HG03520 (cell line): ENCODE measurements at regions not wholly inside any gene's neighbourhood (a gene's known extent, or its start where the extent isn't known, plus 50 kb on each side); places are given as distances from the start of the nearest gene placed in this dataset.
"Not testable (repeated sequence)": the region's sequence is repeated elsewhere in the genome, so short reads cannot be mapped to it uniquely, and the experiment has no call there.

Experiments used
- ATAC-seq: cut with Tn5 transposase; IDR thresholded peaks from one replicate; pipeline ENCODE4 v1.9.1; 2021; ENCODE audit warnings: mild to moderate bottlenecking, moderate library complexity; ENCODE audit not compliant: unreplicated experiment

DNA sequence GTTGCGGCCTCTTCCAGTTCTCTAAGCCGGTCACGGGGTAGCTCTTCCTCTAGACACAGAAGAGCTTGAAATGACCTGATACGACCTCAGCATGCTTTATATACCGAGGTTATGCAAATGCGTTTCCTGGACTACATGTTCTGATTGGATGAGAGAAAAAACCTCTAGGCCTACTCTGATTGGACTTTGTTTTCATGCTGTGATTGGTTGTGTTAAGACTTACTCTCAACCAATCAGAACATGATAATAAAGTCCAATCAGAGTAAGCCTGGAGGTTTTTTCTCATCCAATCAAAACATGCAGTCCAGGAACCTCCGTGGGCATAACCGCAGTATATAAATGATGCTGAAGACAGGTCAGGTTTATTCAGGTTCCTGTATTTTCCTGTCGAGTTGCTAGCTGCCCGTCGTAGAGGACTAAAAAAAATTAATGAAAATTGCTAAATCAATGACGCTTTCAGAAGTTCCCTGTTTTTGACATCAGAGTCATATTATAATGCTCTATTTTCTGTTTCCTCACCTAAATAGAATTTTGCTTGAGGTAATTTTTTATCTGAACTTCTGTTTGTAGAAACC is 177.4 kb downstream of the POTEB3 start:
- ATAC-seq = no peak

DNA sequence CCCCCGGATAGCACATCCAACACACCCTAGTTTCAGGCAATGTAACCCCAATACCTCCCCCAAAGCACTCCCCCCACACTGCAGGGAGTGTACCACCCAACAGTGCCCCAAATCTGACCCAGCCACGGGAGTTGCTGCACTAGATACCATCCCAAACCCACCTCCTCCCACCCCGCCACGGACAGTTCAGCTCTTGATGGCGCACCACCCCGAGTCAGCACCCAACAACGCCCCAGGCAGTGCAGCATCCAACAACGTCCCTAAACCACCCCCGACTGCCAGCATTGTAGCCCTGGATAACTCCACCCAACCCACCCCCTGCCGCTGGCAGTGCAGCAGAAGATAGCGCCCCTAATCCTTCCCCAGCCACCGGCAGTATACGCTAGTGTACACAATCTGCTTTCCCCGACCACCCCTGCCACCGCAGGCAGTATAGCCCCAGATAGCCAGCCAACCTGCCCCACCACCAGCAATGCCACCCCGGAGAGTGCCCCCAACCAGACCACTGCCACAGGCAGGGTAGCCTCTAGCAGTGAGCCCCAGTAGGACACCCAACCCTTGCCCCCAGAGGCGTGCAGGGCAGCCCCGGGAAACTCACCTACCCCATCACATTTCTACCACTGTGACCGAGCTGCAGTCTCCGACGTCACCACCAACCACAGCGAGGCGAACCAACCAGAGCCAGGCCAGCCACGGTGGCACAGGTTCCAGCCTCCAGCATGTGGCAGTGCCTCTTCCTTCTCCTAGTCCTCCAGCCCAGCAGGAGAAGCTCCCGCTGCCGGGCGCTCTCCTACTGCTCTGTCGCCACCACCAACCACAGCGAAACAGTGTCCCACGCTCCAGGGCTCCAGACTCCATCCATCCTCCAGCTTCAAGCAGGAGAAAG is 178.1 kb downstream of the POTEB3 start:
- no peak for ATAC-seq

DNA sequence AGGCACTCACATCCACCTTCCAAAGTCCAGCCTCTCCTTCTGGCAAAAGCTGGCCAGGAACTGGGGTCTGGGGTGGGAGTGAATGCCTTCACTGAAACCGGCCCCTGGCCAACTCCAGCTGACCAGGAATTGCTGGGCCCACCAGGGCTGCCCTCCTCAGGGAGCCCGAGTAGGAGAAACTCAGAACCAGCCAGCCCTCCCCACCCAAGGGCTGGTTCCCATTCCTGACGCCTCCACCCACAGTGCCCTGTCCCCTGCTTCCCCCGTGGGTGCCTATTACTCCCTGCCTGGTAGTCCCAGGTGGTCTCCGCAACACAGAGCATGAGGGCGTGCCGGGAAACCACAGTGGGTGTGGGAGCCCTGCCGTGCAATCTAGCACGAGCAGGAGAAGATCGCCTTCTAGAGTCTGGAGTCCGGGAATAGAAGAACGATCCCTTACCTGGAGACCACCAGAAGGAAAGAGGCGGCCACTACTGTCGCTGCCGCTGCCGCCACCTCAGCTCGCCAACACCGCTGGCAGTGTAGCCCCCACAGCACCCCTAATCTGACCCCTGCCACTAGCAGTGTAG is 178.8 kb downstream of the POTEB3 start:
- no peak for ATAC-seq

DNA sequence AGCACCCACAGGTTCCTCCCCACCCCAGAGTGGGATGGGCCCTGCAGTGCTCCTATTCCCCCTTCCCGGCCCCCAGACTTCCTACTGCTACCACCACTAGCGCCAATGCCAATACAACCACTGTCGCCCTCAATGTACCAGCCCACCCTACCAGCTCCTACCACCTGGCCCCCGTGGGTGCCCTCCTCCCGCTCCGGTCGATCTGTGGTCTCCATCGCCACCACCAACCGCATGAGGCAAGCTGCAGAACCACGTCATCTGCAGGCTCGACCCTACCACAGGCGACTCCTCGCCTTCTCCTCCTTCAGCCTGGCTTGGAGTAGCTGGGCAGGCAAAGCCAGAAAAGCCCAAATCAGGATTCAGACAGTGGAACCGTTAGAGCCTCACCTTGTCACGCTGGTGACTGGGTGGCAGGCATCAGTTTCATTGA is 179.3 kb downstream of the POTEB3 start:
- ATAC-seq = no peak

GRCh38 chr15:21258635-21259034 is 181.7 kb downstream of the POTEB3 start:
- not testable (repeated sequence) for ATAC-seq

- not testable (repeated sequence) for ATAC-seq
These were observed 190.7 kb downstream of the POTEB3 start for GRCh38 chr15:21249508-21250019.
